GM23248 (cell line): ENCODE measurements at regions not wholly inside any gene's neighbourhood (a gene's known extent, or its start where the extent isn't known, plus 50 kb on each side); places are given as distances from the start of the nearest gene placed in this dataset.
"Not testable (repeated sequence)": the region's sequence is repeated elsewhere in the genome, so short reads cannot be mapped to it uniquely, and the experiment has no call there.

Experiments
- DNase-seq: peaks from one replicate; pipeline ENCODE4 v3.0.0-alpha.2; 2015
- H2AFZ ChIP-seq: fragments of 200-600 bp; sonication (generic); 2 replicates; pipeline ENCODE4 v1.6.1; 2016; ENCODE audit warnings: antibody characterized with exemption
- H3F3A ChIP-seq: fragments of 200-600 bp; sonication (generic); 2 replicates; pipeline ENCODE4 v1.6.1; 2016; ENCODE audit warnings: mild to moderate bottlenecking, antibody characterized with exemption, mixed run types; ENCODE audit not compliant: insufficient read depth
- H3K27ac ChIP-seq: fragments of 200-600 bp; sonication (generic); 2 replicates; pipeline ENCODE4 v1.5.1; 2016; ENCODE audit warnings: mild to moderate bottlenecking
- H3K27me3 ChIP-seq: fragments of 200-600 bp; sonication (generic); replicated peaks from 2 replicates; pipeline ENCODE4 v1.6.1; 2016; ENCODE audit warnings: mild to moderate bottlenecking; ENCODE audit not compliant: insufficient read depth
- H3K36me3 ChIP-seq: fragments of 200-600 bp; sonication (generic); 2 replicates; pipeline ENCODE4 v1.6.1; 2016; ENCODE audit warnings: low read depth, mild to moderate bottlenecking
- H3K4me1 ChIP-seq: fragments of 200-600 bp; sonication (generic); 2 replicates; pipeline ENCODE4 v1.6.1; 2016; ENCODE audit warnings: mild to moderate bottlenecking; ENCODE audit not compliant: insufficient read depth
- H3K4me2 ChIP-seq: fragments of 200-600 bp; sonication (generic); one replicate; pipeline ENCODE4 v1.6.1; 2016; ENCODE audit warnings: mild to moderate bottlenecking; ENCODE audit not compliant: unreplicated experiment
- H3K4me3 ChIP-seq: fragments of 200-600 bp; sonication (generic); 2 replicates; pipeline ENCODE4 v1.5.1; 2016; ENCODE audit warnings: mild to moderate bottlenecking
- H3K79me2 ChIP-seq: fragments of 200-600 bp; sonication (generic); 2 replicates; pipeline ENCODE4 v1.6.1; 2016; ENCODE audit warnings: mild to moderate bottlenecking; ENCODE audit not compliant: insufficient read depth
- H3K9ac ChIP-seq: fragments of 200-600 bp; sonication (generic); 2 replicates; pipeline ENCODE4 v1.6.1; 2016; ENCODE audit warnings: mild to moderate bottlenecking
- H3K9me2 ChIP-seq: fragments of 200-600 bp; sonication (generic); 2 replicates; pipeline ENCODE4 v1.6.1; 2016; ENCODE audit warnings: mixed run types, mild to moderate bottlenecking, moderate library complexity; ENCODE audit not compliant: insufficient read depth
- H3K9me3 ChIP-seq: fragments of 200-600 bp; sonication (generic); one replicate; pipeline ENCODE4 v1.6.1; 2017; ENCODE audit warnings: low read depth
- H4K20me1 ChIP-seq: fragments of 200-600 bp; sonication (generic); 2 replicates; pipeline ENCODE4 v1.6.0; 2016; ENCODE audit not compliant: insufficient read depth
- EZH2 ChIP-seq: fragments of 200-600 bp; sonication (generic); IDR thresholded peaks from 2 replicates; pipeline ENCODE4 v1.6.1; 2018; ENCODE audit warnings: antibody characterized with exemption, mild to moderate bottlenecking; ENCODE audit not compliant: insufficient read depth, poor library complexity, severe bottlenecking
- EZH2phosphoT487 ChIP-seq: fragments of 200-600 bp; sonication (generic); IDR thresholded peaks from 2 replicates; pipeline ENCODE4 v1.6.1; 2018; ENCODE audit warnings: antibody characterized with exemption, moderate library complexity, mild to moderate bottlenecking, low read depth; ENCODE audit not compliant: insufficient read depth
- WGBS, 2 experiments: methylation state at CpG; one replicate each; pipeline ENCODE4 v1.1.6; 2015 to 2017; ENCODE audit warnings: low lambda C conversion rate in 2 of 2, low coverage in 1 of 2; ENCODE audit errors: missing lambda C conversion rate in 2 of 2; 5-methylcytosine and 5-hydroxymethylcytosine counted together
- in situ Hi-C: fragments of 300-500 bp; cut with MboI; formaldehyde crosslinking; loops from 2 replicates; pipeline ENCODE4 v1.15.0; 2020

DNA sequence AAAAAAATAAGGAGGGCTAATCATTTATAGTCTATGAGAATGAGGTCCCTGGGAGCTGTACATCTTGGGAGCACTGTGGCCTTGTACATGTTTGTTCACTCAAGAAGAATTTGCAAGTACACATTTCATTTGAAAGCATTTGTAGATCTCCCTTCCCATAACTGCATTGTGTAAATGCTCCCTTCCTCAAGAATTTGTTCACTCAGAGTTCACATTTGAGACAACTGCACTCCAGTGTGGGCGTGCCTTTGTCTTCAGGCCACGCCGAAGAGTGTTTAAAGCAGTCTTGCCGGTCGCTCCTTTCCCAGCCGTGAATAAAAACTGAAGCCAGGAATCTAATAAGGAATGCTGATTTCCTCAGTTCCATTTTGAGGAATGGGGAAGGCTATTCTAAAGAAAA lies 291.1 kb upstream of the LYZL1 start:
- Histone ChIP-seq H3K9me2 (no peaks in the 10 kb centered on the region), H3K9ac (no peak overlapping the region), H3K4me2 (no peak overlapping the region), H3K4me1 (no peaks in the 10 kb centered on the region), H3K27ac (no peak overlapping the region), H3K4me3 (no peak overlapping the region), H3K27me3 (no peaks in the 10 kb centered on the region), H3K36me3 (no peaks in the 10 kb centered on the region), H2AFZ (no peak overlapping the region), H3F3A (no peaks in the 10 kb centered on the region), H4K20me1 (no peaks in the 10 kb centered on the region), H3K9me3 (no peaks in the 10 kb centered on the region), H3K79me2 (no peaks in the 10 kb centered on the region)
- in situ Hi-C loops: no loop called here
- DNase-seq: no peak
- TF ChIP-seq EZH2: no peak
- no peak for TF ChIP-seq EZH2phosphoT487
- 58 to 61% methylated on average over 6 of the region's 6 CpGs for WGBS, 2 experiments

- no peak overlapping the region for H3K4me2 ChIP-seq
- no peak overlapping the region for H3K9ac ChIP-seq
- no peaks in the 10 kb centered on the region for H3K9me2 ChIP-seq
- no peak for TF ChIP-seq EZH2
- TF ChIP-seq EZH2phosphoT487: no peak
- H3K27ac ChIP-seq: no peak overlapping the region
- no peak overlapping the region for H2AFZ ChIP-seq
- H4K20me1 ChIP-seq: no peaks in the 10 kb centered on the region
- in situ Hi-C loops: no loop called here
- no peak for DNase-seq
- no peaks in the 10 kb centered on the region for H3K27me3 ChIP-seq
- H3K36me3 ChIP-seq: no peaks in the 10 kb centered on the region
- no peaks in the 10 kb centered on the region for H3K4me1 ChIP-seq
- H3K79me2 ChIP-seq: no peaks in the 10 kb centered on the region
- no peaks in the 10 kb centered on the region for H3K9me3 ChIP-seq
- 47 to 49% methylated on average over 6 of the region's 6 CpGs for WGBS, 2 experiments
- no peaks in the 10 kb centered on the region for H3F3A ChIP-seq
- H3K4me3 ChIP-seq: no peak overlapping the region
Measured at GRCh38 chr10:29001801-29002200, 287.1 kb upstream of the LYZL1 start.

- 64 to 77% methylated on average over 5 of the region's 5 CpGs for WGBS, 2 experiments
- H3K9ac ChIP-seq, H3K9me3 ChIP-seq, H3K27ac ChIP-seq, DNase-seq, H3K79me2 ChIP-seq, H3K9me2 ChIP-seq, H3K4me3 ChIP-seq, in situ Hi-C loops, H3K36me3 ChIP-seq, H3K4me2 ChIP-seq, H4K20me1 ChIP-seq, H3K27me3 ChIP-seq, H3K4me1 ChIP-seq, H3F3A ChIP-seq, H2AFZ ChIP-seq: not testable (repeated sequence)
Measured at GRCh38 chr10:29003014-29003413, 285.9 kb upstream of the LYZL1 start.

GRCh38 chr10:29005988-29006387 lies 282.9 kb upstream of the LYZL1 start:
- no peak for DNase-seq
- Histone ChIP-seq H2AFZ (no peak overlapping the region), H3K9ac (no peak overlapping the region), H3K4me3 (no peak overlapping the region), H3K36me3 (no peaks in the 10 kb centered on the region), H3F3A (no peaks in the 10 kb centered on the region), H4K20me1 (no peaks in the 10 kb centered on the region), H3K27ac (no peak overlapping the region), H3K79me2 (no peaks in the 10 kb centered on the region), H3K27me3 (no peaks in the 10 kb centered on the region), H3K4me1 (no peaks in the 10 kb centered on the region), H3K4me2 (no peak overlapping the region), H3K9me2 (no peaks in the 10 kb centered on the region), H3K9me3 (no peaks in the 10 kb centered on the region)
- 44 to 55% methylated on average over 8 of the region's 8 CpGs for WGBS, 2 experiments
- TF ChIP-seq EZH2 (no peak), EZH2phosphoT487 (no peak)
- in situ Hi-C loops: no loop called here

DNA sequence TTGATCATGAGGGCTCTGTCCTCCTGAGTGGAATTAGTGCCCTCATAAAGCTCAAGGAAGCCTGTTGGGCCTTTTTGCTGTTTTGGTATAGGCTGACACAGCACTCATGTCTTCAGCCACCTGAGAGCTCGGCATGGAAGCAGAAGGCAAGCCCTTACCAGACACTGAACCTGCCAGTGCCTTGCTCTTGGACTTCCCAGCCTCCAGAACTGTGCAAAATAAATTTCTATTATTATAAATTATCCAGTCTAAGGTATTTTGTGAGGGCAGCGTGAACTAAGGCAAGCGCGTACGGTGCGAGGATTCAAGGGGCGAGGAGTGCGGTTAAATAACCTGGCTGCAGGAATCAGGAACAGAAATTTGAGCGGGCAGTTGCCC lies 281.5 kb upstream of the LYZL1 start:
- Histone ChIP-seq H3K9ac (no peak overlapping the region), H3K9me3 (no peaks in the 10 kb centered on the region), H4K20me1 (no peaks in the 10 kb centered on the region), H3K9me2 (no peaks in the 10 kb centered on the region), H3K27ac (no peak overlapping the region), H3K4me1 (no peaks in the 10 kb centered on the region), H3K4me3 (no peak overlapping the region), H3K36me3 (no peaks in the 10 kb centered on the region), H2AFZ (no peak overlapping the region), H3K27me3 (no peaks in the 10 kb centered on the region), H3K79me2 (no peaks in the 10 kb centered on the region), H3F3A (no peaks in the 10 kb centered on the region), H3K4me2 (no peak overlapping the region)
- 71 to 72% methylated on average over 9 of the region's 9 CpGs for WGBS, 2 experiments
- in situ Hi-C loops: no loop called here
- no peak for TF ChIP-seq EZH2
- no peak for TF ChIP-seq EZH2phosphoT487
- DNase-seq: no peak
